ENCODE measurements at regions not wholly inside any gene's neighbourhood (a gene's known extent, or its start where the extent isn't known, plus 50 kb on each side); places are given as distances from the start of the nearest gene placed in this dataset.

- TF ChIP-seq MAX (IDR thresholded peaks at IDR 0.05; ENCODE audit: low read depth, low read length): no peak
- no peak for TF ChIP-seq CTCF (IDR thresholded peaks at IDR 0.05; ENCODE audit: low read depth, low read length)
- no peak for TF ChIP-seq POLR2A (IDR thresholded peaks at IDR 0.05; ENCODE audit: extremely low read depth, insufficient read length)
- TF ChIP-seq MYC (IDR thresholded peaks at IDR 0.05; ENCODE audit: low read depth, low read length): no peak
Measured at GRCh38 chr6:156191895-156192294, 585.3 kb upstream of the ARID1B start.
